ENCODE measurements at regions not wholly inside any gene's neighbourhood (a gene's known extent, or its start where the extent isn't known, plus 50 kb on each side); places are given as distances from the start of the nearest gene placed in this dataset.
"Not testable (repeated sequence)": the region's sequence is repeated elsewhere in the genome, so short reads cannot be mapped to it uniquely, and the experiment has no call there.

DNA sequence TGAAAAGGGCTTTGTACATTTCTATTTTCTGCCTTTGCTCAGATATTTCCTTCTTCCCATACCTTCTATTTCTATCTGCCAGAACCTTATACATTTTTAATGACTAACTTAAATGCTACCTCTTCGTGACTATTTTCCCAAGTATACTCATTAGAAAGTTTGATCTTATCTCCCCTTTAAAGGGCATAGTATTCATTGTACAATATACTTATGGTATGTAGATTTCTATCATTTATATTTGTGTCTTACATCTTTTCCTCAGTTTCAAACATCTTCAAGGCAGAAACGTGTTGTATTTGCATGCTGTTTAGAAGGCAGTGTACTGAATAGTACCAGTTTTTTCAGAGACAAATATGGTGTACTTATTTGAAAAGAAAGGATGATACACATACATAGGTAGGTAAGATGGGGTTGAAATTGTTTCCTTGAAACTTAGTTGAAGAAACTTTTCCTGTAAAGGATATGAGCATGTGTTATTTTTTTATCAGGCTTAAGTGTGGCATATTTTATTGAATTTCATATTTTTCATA is 518.1 kb upstream of the NUDT12 start:
- H3K9me3 ChIP-seq: no peaks in the 10 kb centered on the region
- TF ChIP-seq POLR2A (IDR thresholded peaks at IDR 0.05) (no peak), CTCF (IDR thresholded peaks at IDR 0.05 in 4 of 5, conservative IDR thresholded peaks at IDR 0.05 in 1 of 5) (no peak)
- in situ Hi-C loops (cut with MboI; ENCODE audit: low sequenced_read_pairs in 4 of 4) (no loop called here), intact Hi-C loops (cut with DNase I; ENCODE audit: low total_unique reads) (no loop called here)
- H3K27ac ChIP-seq: no peak overlapping the region
- no peaks in the 10 kb centered on the region for H3K27me3 ChIP-seq
- no peaks in the 10 kb centered on the region for H3K4me1 ChIP-seq
- H3K36me3 ChIP-seq: no peaks in the 10 kb centered on the region
- no peak for ATAC-seq
- no peak overlapping the region for H3K4me3 ChIP-seq
- no peak for DNase-seq

GRCh38 chr5:104079861-104080645 is 517.5 kb upstream of the NUDT12 start:
- H3K9me3 ChIP-seq; H3K27ac ChIP-seq; H3K36me3 ChIP-seq; ATAC-seq; H3K27me3 ChIP-seq; H3K4me1 ChIP-seq; in situ Hi-C loops (cut with MboI; ENCODE audit: low sequenced_read_pairs in 4 of 4); DNase-seq; intact Hi-C loops (cut with DNase I; ENCODE audit: low total_unique reads); H3K4me3 ChIP-seq: not testable (repeated sequence)

GRCh38 chr5:104071887-104072286 is 509.3 kb upstream of the NUDT12 start:
- in situ Hi-C loops (cut with MboI; ENCODE audit: low sequenced_read_pairs in 4 of 4) (no loop called here), intact Hi-C loops (cut with DNase I; ENCODE audit: low total_unique reads) (no loop called here)
- ATAC-seq: no peak
- TF ChIP-seq CTCF (IDR thresholded peaks at IDR 0.05 in 4 of 5, conservative IDR thresholded peaks at IDR 0.05 in 1 of 5) (no peak), POLR2A (IDR thresholded peaks at IDR 0.05) (no peak)
- DNase-seq: no peak
- H3K4me1 ChIP-seq: no peaks in the 10 kb centered on the region
- H3K27ac ChIP-seq: no peak overlapping the region
- no peak overlapping the region for H3K4me3 ChIP-seq
- no peaks in the 10 kb centered on the region for H3K9me3 ChIP-seq
- H3K27me3 ChIP-seq: no peaks in the 10 kb centered on the region
- H3K36me3 ChIP-seq: no peaks in the 10 kb centered on the region

DNA sequence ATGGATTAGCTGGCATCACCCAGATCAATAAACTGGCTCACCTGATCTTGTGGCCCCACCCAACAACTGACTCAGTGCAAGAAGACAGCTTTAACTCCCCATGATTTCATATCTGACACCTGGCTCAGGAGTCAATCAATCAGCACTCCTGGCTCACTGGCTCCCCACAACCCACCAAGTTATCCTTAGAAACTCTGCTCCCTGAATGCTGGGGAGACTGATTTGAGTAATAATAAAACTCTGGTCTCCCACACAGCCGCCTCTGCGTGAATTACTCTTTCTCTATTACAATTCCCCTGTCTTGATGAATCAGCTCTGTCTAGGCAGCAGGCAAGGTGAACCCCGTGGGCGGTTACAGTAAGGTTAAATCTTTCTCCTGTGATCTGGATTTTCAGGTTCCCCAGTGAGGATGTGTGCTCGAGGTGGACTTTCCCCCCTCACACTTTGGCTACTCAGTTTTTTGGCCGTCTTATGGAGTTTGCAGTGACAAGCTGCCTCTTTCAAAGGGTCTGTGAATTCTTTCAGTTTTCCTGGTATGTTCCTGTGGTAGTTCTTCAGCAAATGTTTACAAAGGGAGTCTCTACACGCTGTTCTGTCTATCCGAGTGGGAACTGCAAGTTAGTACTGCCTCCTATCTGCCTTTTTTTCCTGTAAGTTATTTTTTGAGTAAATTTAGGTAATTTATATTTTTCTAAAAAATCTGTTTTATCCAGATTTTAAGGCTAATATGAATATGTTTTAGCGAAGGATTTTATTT is 500.2 kb upstream of the NUDT12 start:
- no peaks in the 10 kb centered on the region for H3K4me1 ChIP-seq
- no peak for DNase-seq
- ATAC-seq: no peak
- no peak overlapping the region for H3K4me3 ChIP-seq
- in situ Hi-C loops (cut with MboI; ENCODE audit: low sequenced_read_pairs in 4 of 4) (no loop called here), intact Hi-C loops (cut with DNase I; ENCODE audit: low total_unique reads) (no loop called here)
- H3K9me3 ChIP-seq: no peaks in the 10 kb centered on the region
- no peaks in the 10 kb centered on the region for H3K27me3 ChIP-seq
- TF ChIP-seq POLR2A (IDR thresholded peaks at IDR 0.05): no peak
- TF ChIP-seq CTCF (IDR thresholded peaks at IDR 0.05 in 4 of 5, conservative IDR thresholded peaks at IDR 0.05 in 1 of 5): no peak
- no peak overlapping the region for H3K27ac ChIP-seq
- no peaks in the 10 kb centered on the region for H3K36me3 ChIP-seq

DNA sequence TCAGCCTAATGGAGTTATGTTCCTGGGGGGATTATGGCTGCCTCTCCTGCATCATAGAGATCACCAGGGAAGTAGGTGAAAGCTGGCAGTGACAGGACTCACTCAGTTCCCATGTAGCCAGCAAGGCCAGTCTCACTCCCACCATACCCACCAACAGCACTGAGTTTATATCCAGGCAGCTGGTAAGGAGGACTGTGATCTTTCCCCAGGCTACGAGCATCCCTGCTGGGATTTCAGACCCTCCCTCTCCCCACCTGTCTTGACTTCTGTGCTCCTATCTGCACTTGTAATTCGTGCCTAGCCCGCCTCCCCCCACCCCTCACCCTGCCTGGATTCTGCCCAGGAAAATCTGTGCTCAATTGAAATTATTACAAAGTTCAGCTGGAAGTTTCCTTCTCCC is 499.1 kb upstream of the NUDT12 start:
- H3K36me3 ChIP-seq: no peaks in the 10 kb centered on the region
- ATAC-seq (no peak), DNase-seq (no peak)
- H3K9me3 ChIP-seq: no peaks in the 10 kb centered on the region
- intact Hi-C loops (cut with DNase I; ENCODE audit: low total_unique reads) (no loop called here), in situ Hi-C loops (cut with MboI; ENCODE audit: low sequenced_read_pairs in 4 of 4) (no loop called here)
- no peaks in the 10 kb centered on the region for H3K4me1 ChIP-seq
- H3K4me3 ChIP-seq: no peak overlapping the region
- no peak for TF ChIP-seq POLR2A (IDR thresholded peaks at IDR 0.05)
- no peak for TF ChIP-seq CTCF (IDR thresholded peaks at IDR 0.05 in 4 of 5, conservative IDR thresholded peaks at IDR 0.05 in 1 of 5)
- H3K27ac ChIP-seq: no peak overlapping the region
- H3K27me3 ChIP-seq: no peaks in the 10 kb centered on the region
